ENCODE measurements at regions not wholly inside any gene's neighbourhood (a gene's known extent, or its start where the extent isn't known, plus 50 kb on each side); places are given as distances from the start of the nearest gene placed in this dataset.

DNA sequence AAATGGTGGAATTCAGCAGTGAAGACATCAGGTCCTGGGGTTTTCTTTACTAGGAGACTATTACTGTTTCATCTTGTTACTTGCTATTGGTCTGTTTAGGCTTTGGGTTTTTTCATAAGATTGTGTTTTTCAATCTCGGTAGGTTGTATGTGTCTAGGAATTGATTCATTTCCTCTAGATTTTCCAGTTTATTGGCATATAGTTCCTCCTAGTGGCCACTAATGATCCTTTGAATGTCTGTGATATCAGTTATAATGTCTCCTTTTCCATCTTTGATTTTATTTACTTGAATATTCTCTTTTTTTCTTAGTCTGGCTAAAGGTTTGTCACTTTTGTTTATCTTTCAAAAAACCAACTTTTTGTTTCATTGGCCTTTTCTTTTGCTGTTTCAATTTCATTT is 233.0 kb downstream of the RWDD3 start:
- H3K27me3 Mint-ChIP-seq: no peaks in the 10 kb centered on the region
- Histone ChIP-seq H3K27ac (ENCODE audit: low read depth in 1 of 2, low read length in 2 of 2) (no peak overlapping the region), H3K9me3 (ENCODE audit: control insufficient read depth in 1 of 2, insufficient read depth in 1 of 2, low read length in 2 of 2) (peaks cover 0 to 5% of the 10 kb centered on the region in 2 experiments), H3K4me3 (ENCODE audit: low read length) (no peak overlapping the region), H3K36me3 (ENCODE audit: insufficient read depth, low read length) (no peaks in the 10 kb centered on the region), H3K4me1 (ENCODE audit: insufficient read depth, low read length) (no peaks in the 10 kb centered on the region), H3K27me3 (ENCODE audit: control insufficient read depth in 1 of 2, insufficient read depth in 2 of 2, low read length in 2 of 2) (no peaks in the 10 kb centered on the region)
- TF ChIP-seq, protein P1, sequence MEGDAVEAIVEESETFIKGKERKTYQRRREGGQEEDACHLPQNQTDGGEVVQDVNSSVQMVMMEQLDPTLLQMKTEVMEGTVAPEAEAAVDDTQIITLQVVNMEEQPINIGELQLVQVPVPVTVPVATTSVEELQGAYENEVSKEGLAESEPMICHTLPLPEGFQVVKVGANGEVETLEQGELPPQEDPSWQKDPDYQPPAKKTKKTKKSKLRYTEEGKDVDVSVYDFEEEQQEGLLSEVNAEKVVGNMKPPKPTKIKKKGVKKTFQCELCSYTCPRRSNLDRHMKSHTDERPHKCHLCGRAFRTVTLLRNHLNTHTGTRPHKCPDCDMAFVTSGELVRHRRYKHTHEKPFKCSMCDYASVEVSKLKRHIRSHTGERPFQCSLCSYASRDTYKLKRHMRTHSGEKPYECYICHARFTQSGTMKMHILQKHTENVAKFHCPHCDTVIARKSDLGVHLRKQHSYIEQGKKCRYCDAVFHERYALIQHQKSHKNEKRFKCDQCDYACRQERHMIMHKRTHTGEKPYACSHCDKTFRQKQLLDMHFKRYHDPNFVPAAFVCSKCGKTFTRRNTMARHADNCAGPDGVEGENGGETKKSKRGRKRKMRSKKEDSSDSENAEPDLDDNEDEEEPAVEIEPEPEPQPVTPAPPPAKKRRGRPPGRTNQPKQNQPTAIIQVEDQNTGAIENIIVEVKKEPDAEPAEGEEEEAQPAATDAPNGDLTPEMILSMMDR (IDR thresholded peaks at IDR 0.05): no peak
- ATAC-seq (ENCODE audit: poor library complexity) (no peak), DNase-seq (no peak)
- CTCF ChIA-PET: no interaction called here
- no peak overlapping the region for H3K4me3 Mint-ChIP-seq
- POLR2A ChIA-PET: no interaction called here
- no peaks in the 10 kb centered on the region for H3K9me3 Mint-ChIP-seq
- H3K36me3 Mint-ChIP-seq (ENCODE audit: low read depth): no peaks in the 10 kb centered on the region
- no peaks in the 10 kb centered on the region for H3K4me1 Mint-ChIP-seq (ENCODE audit: low read depth)
- intact Hi-C loops (cut with DNase I, micrococcal nuclease): no loop called here
- H3K27ac Mint-ChIP-seq: no peak overlapping the region

GRCh38 chr1:95475686-95476457 is 241.9 kb downstream of the RWDD3 start:
- CTCF ChIA-PET: no interaction called here
- Mint-ChIP-seq H3K27ac (no peak overlapping the region), H3K27me3 (no peaks in the 10 kb centered on the region), H3K9me3 (peaks cover 4% of the 10 kb centered on the region), H3K4me1 (ENCODE audit: low read depth) (no peaks in the 10 kb centered on the region), H3K4me3 (no peak overlapping the region), H3K36me3 (ENCODE audit: low read depth) (no peaks in the 10 kb centered on the region)
- DNase-seq (no peak), ATAC-seq (ENCODE audit: poor library complexity) (no peak)
- intact Hi-C loops (cut with DNase I, micrococcal nuclease): no loop called here
- H3K27ac ChIP-seq (ENCODE audit: low read depth in 1 of 2, low read length in 2 of 2): no peak overlapping the region
- TF ChIP-seq, protein P1 (IDR thresholded peaks at IDR 0.05): no peak
- H3K4me3 ChIP-seq (ENCODE audit: low read length): no peak overlapping the region
- no peaks in the 10 kb centered on the region for H3K4me1 ChIP-seq (ENCODE audit: insufficient read depth, low read length)
- H3K36me3 ChIP-seq (ENCODE audit: insufficient read depth, low read length): no peaks in the 10 kb centered on the region
- H3K27me3 ChIP-seq (ENCODE audit: control insufficient read depth in 1 of 2, insufficient read depth in 2 of 2, low read length in 2 of 2): no peaks in the 10 kb centered on the region
- H3K9me3 ChIP-seq (ENCODE audit: control insufficient read depth in 1 of 2, insufficient read depth in 1 of 2, low read length in 2 of 2): peaks cover 0 to 6% of the 10 kb centered on the region in 2 experiments
- POLR2A ChIA-PET: no interaction called here

DNA sequence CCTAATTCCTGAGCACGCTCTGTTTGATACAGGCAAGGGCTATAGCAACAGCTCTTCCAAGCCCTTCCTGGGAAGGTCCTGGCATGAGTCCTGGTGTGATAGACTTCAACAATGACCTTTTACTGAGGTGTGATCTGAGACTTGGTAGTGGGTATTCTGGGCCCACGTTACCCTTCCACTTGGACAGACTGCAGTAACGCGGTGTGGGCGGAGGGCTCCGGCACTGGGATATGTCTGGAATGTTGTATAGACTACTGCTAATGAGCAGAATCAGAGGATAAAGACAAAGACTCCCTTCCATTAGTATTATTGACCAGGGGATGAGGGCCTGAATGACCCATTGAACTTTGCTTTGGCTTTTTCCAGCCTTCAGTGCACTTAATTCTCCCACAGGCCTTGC is 262.3 kb downstream of the RWDD3 start:
- H3K27ac ChIP-seq (ENCODE audit: low read depth in 1 of 2, low read length in 2 of 2): no peak overlapping the region
- ChIA-PET CTCF (no interaction called here), POLR2A (no interaction called here)
- no peaks in the 10 kb centered on the region for H3K4me1 Mint-ChIP-seq (ENCODE audit: low read depth)
- TF ChIP-seq, protein P1 (IDR thresholded peaks at IDR 0.05): no peak
- H3K4me3 ChIP-seq (ENCODE audit: low read length): no peak overlapping the region
- H3K27me3 ChIP-seq (ENCODE audit: control insufficient read depth in 1 of 2, insufficient read depth in 2 of 2, low read length in 2 of 2): no peaks in the 10 kb centered on the region
- peaks cover 4% of the 10 kb centered on the region for H3K9me3 Mint-ChIP-seq
- no peaks in the 10 kb centered on the region for H3K27me3 Mint-ChIP-seq
- H3K36me3 ChIP-seq (ENCODE audit: insufficient read depth, low read length): no peaks in the 10 kb centered on the region
- no peaks in the 10 kb centered on the region for H3K36me3 Mint-ChIP-seq (ENCODE audit: low read depth)
- H3K9me3 ChIP-seq (ENCODE audit: control insufficient read depth in 1 of 2, insufficient read depth in 1 of 2, low read length in 2 of 2): peaks cover 0 to 4% of the 10 kb centered on the region in 2 experiments
- DNase-seq (no peak), ATAC-seq (ENCODE audit: poor library complexity) (no peak)
- no peak overlapping the region for H3K27ac Mint-ChIP-seq
- no peaks in the 10 kb centered on the region for H3K4me1 ChIP-seq (ENCODE audit: insufficient read depth, low read length)
- intact Hi-C loops (cut with DNase I, micrococcal nuclease): no loop called here
- no peak overlapping the region for H3K4me3 Mint-ChIP-seq
